ENCODE measurements at regions not wholly inside any gene's neighbourhood (a gene's known extent, or its start where the extent isn't known, plus 50 kb on each side); places are given as distances from the start of the nearest gene placed in this dataset.
"Not testable (repeated sequence)": the region's sequence is repeated elsewhere in the genome, so short reads cannot be mapped to it uniquely, and the experiment has no call there.

GRCh38 chr6:102799051-102799450, 1405.5 kb downstream of the GRIK2 start:
- DNase-seq (ENCODE audit: low read depth, low spot score), result no peak

- no peak for DNase-seq (ENCODE audit: low read depth, low spot score)
Measured at GRCh38 chr6:102798636-102799035, 1405.1 kb downstream of the GRIK2 start.

DNA sequence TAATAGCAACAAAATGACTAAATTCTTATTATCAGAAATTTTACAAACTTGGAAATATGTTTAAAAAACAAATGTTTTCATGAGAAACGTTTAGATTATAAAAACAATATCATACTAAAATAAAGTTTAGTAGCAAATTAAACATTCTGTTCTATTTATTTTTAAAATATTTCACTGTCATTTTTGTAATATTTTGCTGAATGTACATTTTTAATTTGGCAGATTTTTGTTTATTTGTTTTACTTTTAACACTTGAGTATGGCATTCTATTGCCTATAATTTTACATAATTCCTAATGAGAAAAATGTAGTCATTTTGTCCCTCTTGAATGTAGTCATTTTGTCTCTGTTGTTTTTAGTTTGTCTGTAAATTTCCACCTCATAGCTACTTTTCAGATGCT, 1400.2 kb downstream of the GRIK2 start:
- DNase-seq (ENCODE audit: low read depth, low spot score), result no peak

- no peak for DNase-seq (ENCODE audit: low read depth, low spot score)
Measured at GRCh38 chr6:102774326-102774725, 1380.8 kb downstream of the GRIK2 start.

- DNase-seq (ENCODE audit: low read depth, low spot score), result no peak
Measured at GRCh38 chr6:102773636-102774035, 1380.1 kb downstream of the GRIK2 start.

GRCh38 chr6:102766963-102767362, 1373.5 kb downstream of the GRIK2 start:
- DNase-seq (ENCODE audit: low read depth, low spot score), result no peak

DNA sequence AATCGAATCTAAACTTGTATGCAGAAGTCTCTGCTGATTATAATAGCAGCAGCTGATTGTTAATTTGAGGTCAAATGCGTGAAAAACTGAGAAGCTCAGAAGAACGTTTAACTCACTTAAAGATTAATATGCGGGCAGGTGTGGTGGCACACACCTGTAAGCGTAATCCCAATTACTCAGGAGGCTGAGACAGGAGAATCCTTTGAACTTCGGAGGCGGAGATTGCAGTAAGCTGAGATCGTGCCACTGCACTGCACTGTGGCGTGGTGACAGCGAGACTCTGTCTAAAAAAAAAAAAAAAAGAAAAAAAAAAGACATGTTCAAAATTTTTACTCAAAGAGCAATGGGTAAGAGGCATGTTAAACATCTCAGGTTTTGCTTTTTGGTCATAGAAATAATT, 1370.8 kb downstream of the GRIK2 start:
- no peak for DNase-seq (ENCODE audit: low read depth, low spot score)

DNA sequence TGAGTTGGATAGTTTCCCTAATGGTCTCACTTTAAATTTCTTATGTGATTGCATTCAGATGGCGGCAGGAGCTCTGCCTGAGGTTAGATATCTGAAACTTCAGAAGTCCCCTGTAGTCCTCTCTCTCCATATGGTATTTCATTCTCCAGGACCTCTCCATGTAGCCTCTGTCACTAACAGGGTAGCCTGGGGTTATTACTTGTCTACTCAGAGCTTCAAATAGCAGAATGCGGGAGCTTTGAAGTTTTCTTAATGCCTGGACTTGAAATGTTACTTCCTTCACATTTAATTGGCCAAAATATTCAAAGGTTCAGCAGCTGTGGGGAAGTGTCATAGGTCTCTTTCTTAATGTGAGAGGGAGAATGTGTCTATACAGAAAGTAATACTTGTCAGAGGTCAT, 1370.4 kb downstream of the GRIK2 start:
- no peak for DNase-seq (ENCODE audit: low read depth, low spot score)

GRCh38 chr6:102761872-102762271, 1368.4 kb downstream of the GRIK2 start:
- no peak for DNase-seq (ENCODE audit: low read depth, low spot score)

DNA sequence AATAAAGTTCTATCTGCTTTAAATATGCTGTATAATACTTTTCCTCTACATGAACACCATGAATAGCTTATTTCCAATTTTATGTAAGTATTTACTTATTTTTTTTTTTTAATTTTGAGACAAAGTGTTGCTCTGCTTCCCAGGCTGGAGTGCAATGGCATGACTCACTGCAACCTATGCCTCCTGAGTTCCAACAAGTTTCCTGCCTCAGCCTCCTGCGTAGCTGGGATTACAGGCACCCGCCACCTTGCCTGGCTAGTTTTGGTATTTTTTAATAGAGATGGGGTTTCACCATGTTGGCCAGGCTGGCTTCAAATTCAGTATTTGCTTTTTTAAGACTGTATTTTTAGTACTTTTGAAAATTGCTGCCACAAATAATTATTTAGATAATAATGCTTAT, 1365.9 kb downstream of the GRIK2 start:
- no peak for DNase-seq (ENCODE audit: low read depth, low spot score)

- DNase-seq (ENCODE audit: low read depth, low spot score), result not testable (repeated sequence)
Measured at GRCh38 chr6:102758536-102758935, 1365.0 kb downstream of the GRIK2 start.

DNA sequence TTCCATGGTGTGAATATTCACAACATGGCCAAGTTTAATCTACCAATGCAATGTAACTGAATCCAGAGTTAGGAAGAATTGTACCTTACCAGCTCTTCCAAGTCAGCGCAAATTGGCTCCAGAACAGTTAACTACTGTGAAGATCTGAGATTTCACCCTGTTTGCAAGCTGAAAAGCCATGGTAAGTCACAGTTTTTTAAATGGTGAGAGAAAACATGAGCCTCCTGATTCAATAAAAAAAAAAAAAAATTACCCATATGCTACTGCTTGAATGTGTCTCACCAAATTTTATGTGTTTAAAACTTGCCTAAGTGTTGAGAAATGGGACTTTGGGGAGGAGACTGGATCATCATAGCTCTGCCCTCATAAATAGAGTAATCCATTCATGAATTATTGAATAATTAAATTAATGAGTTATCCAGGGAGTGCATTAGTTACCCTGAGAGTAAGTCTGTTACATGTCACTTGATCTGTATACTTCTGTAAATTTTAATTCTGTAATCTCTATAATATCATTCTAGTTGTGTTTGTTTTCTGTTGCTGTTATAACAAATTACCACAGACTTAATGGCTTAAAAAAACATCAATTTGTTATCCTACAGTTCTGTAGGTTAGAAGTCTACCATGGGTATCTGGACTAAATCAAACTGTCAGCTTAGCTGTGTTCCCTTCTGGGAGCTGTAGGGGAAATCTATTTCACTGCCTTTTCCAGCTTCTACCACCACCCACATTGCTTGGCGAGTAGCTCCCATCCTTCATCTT, 1355.9 kb downstream of the GRIK2 start:
- DNase-seq (ENCODE audit: low read depth, low spot score), result no peak

GRCh38 chr6:102746941-102747340, 1353.4 kb downstream of the GRIK2 start:
- no peak for DNase-seq (ENCODE audit: low read depth, low spot score)

GRCh38 chr6:102742754-102743356, 1349.3 kb downstream of the GRIK2 start:
- DNase-seq (ENCODE audit: low read depth, low spot score), result no peak

DNA sequence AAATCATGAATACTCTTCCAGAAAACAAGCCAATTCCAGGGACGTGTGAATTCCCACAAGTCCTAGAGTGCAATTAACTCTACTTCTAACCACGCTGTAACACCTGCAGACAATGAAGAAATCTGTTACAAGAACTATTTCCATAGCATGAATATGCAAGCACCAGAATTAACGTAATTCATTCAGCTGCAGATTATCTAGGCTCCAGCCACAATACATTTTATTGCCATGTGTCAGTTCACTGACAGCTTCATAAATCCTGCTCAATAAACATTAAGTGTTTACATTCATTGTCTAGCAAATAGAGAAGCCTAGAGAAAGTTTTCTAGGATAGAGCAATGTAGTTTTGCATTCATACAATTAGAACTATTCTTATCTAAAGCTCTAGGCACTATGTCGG, 1348.5 kb downstream of the GRIK2 start:
- DNase-seq (ENCODE audit: low read depth, low spot score), result no peak

GRCh38 chr6:102736941-102737368, 1343.4 kb downstream of the GRIK2 start:
- no peak for DNase-seq (ENCODE audit: low read depth, low spot score)

- no peak for DNase-seq (ENCODE audit: low read depth, low spot score)
Measured at GRCh38 chr6:102732898-102733297, 1339.4 kb downstream of the GRIK2 start.

DNA sequence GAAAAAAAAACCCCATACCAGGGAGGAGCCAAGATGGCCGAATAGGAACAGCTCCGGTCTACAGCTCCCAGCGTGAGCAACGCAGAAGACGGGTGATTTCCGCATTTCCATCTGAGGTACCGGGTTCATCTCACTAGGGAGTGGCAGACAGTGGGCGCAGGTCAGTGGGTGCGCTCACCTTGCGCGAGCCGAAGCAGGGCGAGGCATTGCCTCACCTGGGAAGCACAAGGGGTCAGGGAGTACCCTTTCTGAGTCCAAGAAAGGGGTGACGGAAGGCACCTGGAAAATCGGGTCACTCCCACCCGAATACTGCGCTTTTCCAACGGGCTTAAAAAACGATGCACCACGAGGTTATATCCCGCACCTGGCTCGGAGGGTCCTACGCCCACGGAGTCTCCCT, 1328.6 kb downstream of the GRIK2 start:
- DNase-seq (ENCODE audit: low read depth, low spot score), result not testable (repeated sequence)

DNA sequence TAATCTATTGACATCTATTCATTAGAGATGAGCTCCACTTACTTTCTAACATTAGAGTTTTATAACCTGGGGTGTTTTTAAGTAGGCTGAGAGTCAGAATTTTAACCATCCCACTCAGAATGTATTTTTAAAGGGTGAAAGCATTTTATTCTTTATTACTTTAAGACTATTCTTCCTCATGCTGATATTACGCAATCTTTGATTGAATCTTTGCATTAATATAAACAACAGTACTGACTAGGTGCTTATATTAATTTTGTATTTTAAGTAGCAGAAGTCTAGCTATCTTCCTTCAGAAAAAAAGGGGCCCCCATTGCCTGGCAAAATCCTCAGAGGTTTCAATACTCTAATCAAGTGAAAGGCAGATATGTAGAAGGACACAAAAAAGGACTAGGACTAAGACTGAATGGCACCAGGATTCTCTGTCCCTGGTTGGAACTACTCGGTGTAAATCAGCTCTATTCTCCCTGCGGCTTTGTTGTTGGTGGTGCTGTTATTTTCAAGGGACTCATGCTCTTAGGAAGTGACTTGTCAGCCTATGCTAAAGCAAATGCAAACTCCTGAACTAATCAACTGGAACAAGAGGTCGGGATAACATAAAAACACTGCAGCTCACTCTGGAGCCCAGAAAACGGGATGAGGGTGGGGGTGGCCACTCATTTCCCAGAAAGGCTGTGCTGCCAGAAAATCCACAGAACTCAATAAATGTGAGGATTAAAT, 1324.4 kb downstream of the GRIK2 start:
- no peak for DNase-seq (ENCODE audit: low read depth, low spot score)

DNA sequence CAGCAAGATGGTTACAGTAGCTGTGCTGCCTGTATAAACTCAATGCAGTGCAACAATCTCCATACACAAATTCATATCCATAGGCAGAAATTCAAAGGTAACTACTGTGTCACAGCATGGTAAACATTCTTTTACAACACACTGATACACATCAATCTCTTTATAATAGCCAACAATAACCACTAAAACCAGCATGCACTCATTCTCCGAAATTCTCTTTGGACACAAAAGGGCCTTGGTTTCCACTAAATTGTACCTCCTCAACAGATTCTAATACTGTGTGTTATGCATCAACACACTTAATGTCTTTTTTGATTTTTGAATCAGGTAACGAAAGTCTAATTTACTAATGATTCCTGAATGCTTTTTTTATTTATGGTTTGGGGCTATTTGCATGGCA, 1323.7 kb downstream of the GRIK2 start:
- no peak for DNase-seq (ENCODE audit: low read depth, low spot score)

GRCh38 chr6:102701019-102701418, 1307.5 kb downstream of the GRIK2 start:
- DNase-seq (ENCODE audit: low read depth, low spot score), result no peak

GRCh38 chr6:102686461-102686860, 1293.0 kb downstream of the GRIK2 start:
- no peak for DNase-seq (ENCODE audit: low read depth, low spot score)

DNA sequence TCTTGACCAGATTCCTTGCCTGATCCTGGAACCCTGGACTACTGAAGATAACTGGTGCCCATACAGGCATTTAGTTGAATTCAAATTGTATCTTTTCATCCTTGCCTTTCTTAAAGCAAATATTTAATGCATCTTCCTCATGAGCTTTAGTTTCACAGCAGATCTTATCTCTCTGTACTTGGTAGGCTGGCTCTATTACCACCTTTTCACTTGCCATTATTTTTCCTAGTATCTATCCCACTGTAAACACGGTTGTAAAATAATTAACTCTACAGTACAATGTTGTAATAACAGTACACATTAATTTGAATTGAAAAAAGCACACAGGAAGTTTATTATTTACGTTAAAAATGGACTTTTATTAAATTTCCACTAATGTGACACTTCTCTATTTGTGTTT, 1286.9 kb downstream of the GRIK2 start:
- no peak for DNase-seq (ENCODE audit: low read depth, low spot score)

Measured in pulmonary artery endothelial cell (primary cell).